ENCODE measurements at regions not wholly inside any gene's neighbourhood (a gene's known extent, or its start where the extent isn't known, plus 50 kb on each side); places are given as distances from the start of the nearest gene placed in this dataset.

DNA sequence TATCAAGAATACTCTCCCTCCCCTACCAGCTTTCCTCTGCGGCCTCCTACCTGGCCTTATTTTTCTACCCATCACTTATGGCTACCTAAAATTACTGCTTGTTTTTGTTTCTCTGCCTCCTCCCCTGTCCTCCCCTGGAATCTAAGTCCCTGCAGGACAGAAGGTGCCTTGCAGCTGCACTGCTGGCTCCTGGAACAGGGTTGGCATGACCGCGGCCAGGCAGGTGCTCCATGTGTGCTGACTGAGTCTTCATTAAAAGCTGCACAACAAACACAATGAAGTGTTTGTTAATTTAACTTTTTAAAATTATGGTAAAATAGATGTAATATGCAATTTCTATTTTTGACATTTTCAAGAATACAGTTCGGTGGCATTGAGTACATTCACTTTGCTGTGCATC is 171.9 kb upstream of the FHL2 start:
- TF ChIP-seq, protein P1, sequence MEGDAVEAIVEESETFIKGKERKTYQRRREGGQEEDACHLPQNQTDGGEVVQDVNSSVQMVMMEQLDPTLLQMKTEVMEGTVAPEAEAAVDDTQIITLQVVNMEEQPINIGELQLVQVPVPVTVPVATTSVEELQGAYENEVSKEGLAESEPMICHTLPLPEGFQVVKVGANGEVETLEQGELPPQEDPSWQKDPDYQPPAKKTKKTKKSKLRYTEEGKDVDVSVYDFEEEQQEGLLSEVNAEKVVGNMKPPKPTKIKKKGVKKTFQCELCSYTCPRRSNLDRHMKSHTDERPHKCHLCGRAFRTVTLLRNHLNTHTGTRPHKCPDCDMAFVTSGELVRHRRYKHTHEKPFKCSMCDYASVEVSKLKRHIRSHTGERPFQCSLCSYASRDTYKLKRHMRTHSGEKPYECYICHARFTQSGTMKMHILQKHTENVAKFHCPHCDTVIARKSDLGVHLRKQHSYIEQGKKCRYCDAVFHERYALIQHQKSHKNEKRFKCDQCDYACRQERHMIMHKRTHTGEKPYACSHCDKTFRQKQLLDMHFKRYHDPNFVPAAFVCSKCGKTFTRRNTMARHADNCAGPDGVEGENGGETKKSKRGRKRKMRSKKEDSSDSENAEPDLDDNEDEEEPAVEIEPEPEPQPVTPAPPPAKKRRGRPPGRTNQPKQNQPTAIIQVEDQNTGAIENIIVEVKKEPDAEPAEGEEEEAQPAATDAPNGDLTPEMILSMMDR (IDR thresholded peaks at IDR 0.05), result no peak
- TF ChIP-seq POLR2AphosphoS5 (IDR thresholded peaks at IDR 0.05), result no peak
- no peak for TF ChIP-seq EP300 (IDR thresholded peaks at IDR 0.05)

All from esophagus muscularis mucosa (tissue), 4 donors.